HEK293 (cell line): ENCODE measurements at regions not wholly inside any gene's neighbourhood (a gene's known extent, or its start where the extent isn't known, plus 50 kb on each side); places are given as distances from the start of the nearest gene placed in this dataset.

Source experiments
- ZNF121 ChIP-seq: fragments of 450-650 bp; formaldehyde crosslinking; IDR thresholded peaks from 2 replicates; pipeline ENCODE4 v1.5.1; 2016; ENCODE audit warnings: missing biosample characterization, missing genetic modification characterization
- TF ChIP-seq, protein P1 (sequence below): fragments of 450-650 bp; formaldehyde crosslinking; IDR thresholded peaks from 2 replicates; pipeline ENCODE4 v1.5.1; 2016; ENCODE audit warnings: missing biosample characterization, missing genetic modification characterization
- TF ChIP-seq, protein P2 (sequence below): fragments of 450-650 bp; formaldehyde crosslinking; IDR thresholded peaks from 2 replicates; pipeline ENCODE4 v1.5.1; 2016; ENCODE audit warnings: missing biosample characterization, missing genetic modification characterization
- TF ChIP-seq, protein P3 (sequence below): fragments of 450-650 bp; formaldehyde crosslinking; IDR thresholded peaks from 2 replicates; pipeline ENCODE4 v1.5.1; 2016; ENCODE audit warnings: missing biosample characterization, missing genetic modification characterization, low read depth

DNA sequence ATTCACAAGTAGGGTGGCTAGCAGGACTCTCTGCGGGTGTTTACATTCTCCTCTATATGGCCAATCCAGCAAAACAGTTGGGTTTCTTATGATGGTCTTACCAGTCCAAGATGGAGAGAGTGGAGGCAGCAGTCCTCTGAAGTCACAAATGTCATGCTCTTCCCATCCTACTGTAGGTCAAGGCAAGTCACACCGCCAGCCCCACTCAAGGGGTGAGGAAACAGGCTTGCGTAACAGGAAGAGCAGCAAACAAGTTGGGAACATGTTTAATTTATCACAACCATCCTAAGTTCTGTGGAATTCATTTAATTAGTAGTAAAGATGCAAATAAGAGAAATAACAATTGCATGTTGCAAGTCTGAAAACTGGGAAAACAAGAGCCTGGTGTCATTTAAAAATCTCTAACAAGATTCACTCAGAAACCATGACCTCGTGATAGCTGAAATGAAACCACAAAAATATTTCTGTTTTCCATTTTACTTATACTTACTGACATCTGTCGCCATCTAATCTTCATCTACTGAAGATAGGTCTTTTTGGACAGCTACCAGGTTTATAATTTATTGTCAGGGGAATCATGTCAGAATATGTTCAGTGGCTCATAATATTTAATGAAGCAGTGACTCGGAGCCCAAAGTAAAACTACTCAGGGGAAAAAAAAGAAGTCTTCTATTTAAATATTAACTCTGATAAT is 349.1 kb upstream of the FMN2 start:
- TF ChIP-seq, protein P1, sequence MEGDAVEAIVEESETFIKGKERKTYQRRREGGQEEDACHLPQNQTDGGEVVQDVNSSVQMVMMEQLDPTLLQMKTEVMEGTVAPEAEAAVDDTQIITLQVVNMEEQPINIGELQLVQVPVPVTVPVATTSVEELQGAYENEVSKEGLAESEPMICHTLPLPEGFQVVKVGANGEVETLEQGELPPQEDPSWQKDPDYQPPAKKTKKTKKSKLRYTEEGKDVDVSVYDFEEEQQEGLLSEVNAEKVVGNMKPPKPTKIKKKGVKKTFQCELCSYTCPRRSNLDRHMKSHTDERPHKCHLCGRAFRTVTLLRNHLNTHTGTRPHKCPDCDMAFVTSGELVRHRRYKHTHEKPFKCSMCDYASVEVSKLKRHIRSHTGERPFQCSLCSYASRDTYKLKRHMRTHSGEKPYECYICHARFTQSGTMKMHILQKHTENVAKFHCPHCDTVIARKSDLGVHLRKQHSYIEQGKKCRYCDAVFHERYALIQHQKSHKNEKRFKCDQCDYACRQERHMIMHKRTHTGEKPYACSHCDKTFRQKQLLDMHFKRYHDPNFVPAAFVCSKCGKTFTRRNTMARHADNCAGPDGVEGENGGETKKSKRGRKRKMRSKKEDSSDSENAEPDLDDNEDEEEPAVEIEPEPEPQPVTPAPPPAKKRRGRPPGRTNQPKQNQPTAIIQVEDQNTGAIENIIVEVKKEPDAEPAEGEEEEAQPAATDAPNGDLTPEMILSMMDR (tag by site-specific recombination): no peak
- TF ChIP-seq, protein P2, sequence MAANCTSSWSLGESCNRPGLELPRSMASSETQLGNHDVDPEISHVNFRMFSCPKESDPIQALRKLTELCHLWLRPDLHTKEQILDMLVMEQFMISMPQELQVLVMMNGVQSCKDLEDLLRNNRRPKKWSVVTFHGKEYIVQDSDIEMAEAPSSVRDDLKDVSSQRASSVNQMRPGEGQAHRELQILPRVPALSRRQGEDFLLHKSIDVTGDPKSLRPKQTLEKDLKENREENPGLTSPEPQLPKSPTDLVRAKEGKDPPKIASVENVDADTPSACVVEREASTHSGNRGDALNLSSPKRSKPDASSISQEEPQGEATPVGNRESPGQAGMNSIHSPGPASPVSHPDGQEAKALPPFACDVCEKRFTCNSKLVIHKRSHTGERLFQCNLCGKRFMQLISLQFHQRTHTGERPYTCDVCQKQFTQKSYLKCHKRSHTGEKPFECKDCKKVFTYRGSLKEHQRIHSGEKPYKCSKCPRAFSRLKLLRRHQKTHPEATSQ (tag by site-specific recombination): no peak
- TF ChIP-seq, protein P3, sequence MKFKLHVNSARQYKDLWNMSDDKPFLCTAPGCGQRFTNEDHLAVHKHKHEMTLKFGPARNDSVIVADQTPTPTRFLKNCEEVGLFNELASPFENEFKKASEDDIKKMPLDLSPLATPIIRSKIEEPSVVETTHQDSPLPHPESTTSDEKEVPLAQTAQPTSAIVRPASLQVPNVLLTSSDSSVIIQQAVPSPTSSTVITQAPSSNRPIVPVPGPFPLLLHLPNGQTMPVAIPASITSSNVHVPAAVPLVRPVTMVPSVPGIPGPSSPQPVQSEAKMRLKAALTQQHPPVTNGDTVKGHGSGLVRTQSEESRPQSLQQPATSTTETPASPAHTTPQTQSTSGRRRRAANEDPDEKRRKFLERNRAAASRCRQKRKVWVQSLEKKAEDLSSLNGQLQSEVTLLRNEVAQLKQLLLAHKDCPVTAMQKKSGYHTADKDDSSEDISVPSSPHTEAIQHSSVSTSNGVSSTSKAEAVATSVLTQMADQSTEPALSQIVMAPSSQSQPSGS (tag by site-specific recombination): no peak
- no peak for TF ChIP-seq ZNF121 (tag by site-specific recombination)
